NCI-H526 (cell line): ENCODE measurements at regions not wholly inside any gene's neighbourhood (a gene's known extent, or its start where the extent isn't known, plus 50 kb on each side); places are given as distances from the start of the nearest gene placed in this dataset.
A peak's percentile ranks its signal among the peaks of the same experiment; 100 is the strongest.
"Not testable (repeated sequence)": the region's sequence is repeated elsewhere in the genome, so short reads cannot be mapped to it uniquely, and the experiment has no call there.

Experiments used
- DNase-seq, 2 experiments: peaks; one replicate each; lab custom pipeline; 2025; lab: John Stamatoyannopoulos, UW

GRCh38 chr16:80121522-80121909 lies 419.3 kb upstream of the DYNLRB2 start:
- no peak for DNase-seq

DNA sequence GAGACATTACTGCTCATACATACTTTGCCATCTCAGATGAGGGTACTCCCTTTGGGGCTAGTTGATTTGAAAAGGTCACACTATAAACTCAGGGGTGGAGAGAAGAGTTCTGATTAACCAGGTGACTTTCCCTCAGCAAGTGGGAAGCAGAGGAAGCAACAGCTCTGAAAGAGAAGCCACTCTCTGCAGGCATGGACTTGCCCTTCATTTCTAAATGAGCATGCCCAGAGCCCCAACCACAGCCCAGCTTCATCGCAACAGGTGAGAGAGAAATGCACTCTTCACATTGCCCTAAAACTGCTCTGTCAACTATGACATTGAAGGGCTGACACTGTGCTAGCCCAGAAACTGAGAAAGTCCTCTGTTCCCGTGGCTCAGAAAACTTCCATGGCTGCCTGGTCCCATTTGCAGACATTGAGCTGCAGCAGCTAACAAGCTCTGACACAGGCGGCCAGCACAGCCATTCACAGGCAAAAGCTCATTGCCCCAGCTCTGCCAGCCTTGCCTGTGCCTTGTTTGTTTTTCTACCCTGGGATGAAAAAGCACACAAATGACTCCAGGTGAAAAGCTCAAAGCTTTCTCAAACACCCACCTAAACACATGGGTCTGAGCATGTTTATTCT lies 419.8 kb upstream of the DYNLRB2 start:
- peak; percentile 2 to 21 for DNase-seq

DNA sequence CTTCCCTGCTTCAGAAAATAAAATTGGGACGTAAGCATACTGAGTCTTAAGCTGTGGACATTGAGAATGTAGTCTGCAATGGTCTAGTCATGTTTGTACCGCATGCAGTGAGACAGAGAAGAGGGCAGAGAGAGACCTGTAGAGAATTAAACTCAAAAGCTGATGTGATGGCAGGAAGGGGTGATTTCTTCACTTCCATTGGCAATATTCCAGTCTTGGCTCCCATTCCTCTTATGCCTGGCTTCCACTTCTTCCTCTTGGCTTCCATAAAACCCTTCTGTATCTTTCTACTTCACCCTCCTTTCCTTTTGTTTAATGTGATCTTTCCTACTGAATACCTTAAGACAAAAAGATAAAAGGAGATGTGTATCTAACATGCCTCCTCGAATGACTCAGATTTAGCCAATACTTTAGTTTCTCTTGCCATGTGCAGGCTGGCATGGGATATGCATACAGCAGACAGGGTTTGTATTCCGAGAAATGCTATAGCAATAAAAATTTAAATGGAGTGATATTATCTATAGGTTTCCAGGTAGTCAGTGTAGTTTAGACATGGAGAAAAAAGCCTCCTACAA lies 423.1 kb upstream of the DYNLRB2 start:
- no peak for DNase-seq

DNA sequence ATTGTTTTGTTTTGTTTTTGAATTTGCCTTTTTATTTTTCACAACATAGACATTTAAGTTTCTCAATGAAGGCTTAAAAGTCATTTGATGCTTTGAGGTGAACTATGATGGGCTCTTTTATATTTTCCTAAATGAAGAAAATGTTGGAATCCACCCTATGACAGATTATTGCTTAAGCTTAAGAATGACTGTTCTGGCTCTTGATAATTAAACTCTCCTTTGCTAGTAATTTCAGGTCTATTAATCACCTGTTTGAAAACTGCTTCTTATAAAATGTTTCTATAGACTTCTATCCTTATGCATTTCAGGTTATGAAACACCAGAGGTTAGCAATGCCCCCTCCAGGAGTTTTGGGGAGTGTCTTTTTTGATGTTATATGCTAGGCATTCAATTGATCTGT lies 424.1 kb upstream of the DYNLRB2 start:
- no peak for DNase-seq

DNA sequence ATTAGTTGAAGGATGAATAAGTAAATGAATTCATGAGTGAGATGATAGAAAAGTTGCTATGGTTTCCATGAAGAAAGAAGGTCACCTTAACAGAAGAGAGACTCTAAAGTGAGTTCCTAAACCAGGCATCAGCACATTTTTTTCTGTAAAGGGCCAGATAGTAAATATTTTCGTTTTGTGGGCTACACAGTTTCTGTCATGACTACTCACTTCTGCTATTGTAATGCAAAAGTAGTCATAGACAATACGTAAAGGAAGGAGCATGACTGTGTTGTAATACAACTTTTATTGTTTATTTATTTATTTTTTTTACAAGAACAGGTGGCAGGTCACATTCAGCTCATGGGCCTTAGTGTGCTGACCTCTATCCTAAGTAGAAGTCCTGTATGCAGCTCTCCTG lies 426.1 kb upstream of the DYNLRB2 start:
- no peak for DNase-seq

GRCh38 chr16:80113873-80114574 lies 426.8 kb upstream of the DYNLRB2 start:
- no peak for DNase-seq

DNA sequence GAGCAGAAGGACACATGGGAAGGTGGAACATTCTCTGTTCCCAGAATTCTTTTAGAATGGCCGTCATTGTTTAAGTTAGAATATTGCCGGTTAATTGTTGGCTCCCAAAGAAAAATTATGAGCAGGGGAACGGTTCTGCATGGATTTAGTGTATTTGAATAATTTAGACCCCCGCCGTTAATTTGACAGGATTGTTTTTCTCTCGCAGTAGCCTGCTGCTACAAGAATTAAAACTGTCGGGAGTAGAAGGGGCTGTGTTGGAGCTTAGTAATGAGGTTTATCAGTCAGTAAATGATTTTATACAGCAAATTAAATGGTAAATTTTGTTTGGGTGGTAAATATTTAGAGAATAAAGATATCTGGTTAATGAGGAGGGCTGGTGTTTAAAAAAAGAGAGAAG lies 431.2 kb upstream of the DYNLRB2 start:
- no peak for DNase-seq

GRCh38 chr16:80107900-80108299 lies 432.9 kb upstream of the DYNLRB2 start:
- DNase-seq, result no peak

DNA sequence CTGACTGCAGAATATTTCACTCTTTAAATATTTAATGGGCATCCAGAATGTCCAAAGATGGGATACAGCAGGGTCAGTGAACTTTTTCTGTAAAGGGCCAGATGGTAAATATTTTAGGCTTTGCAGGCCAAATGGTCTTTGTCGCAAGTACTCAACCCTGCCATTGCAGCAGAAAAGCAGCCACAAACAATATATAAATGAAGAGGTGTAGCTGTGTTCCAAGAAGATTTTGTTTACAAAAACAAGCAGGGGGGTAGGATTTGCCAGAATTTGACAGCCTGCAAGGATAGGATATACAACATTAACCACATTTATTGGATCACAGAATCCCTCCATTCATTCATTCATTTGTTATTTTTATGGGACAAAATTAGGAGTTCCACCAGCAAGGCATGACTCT lies 435.0 kb upstream of the DYNLRB2 start:
- no peak for DNase-seq

DNA sequence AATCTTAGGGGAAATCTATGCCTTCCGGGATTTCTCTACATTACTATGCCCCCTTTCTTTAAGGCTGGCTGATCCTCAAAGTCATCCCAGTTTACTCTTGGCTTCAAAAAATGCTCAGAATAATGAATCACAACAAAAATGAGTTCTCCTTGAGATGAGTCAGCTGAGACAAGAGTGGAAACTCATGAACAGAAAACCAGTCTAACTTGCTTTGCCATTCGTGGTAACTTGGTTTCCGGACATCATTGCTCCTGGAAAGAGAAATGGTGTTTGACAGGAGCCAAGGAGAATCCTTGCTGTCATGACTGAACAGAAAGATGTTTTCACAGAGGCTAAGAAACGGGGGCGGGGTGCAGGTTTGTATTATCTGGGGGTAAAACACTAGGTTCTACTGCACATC lies 435.6 kb upstream of the DYNLRB2 start:
- no peak for DNase-seq

- no peak for DNase-seq
Observed at GRCh38 chr16:80104401-80104800, 436.4 kb upstream of the DYNLRB2 start.

- DNase-seq, result no peak
Observed at GRCh38 chr16:80103463-80103862, 437.3 kb upstream of the DYNLRB2 start.

GRCh38 chr16:80100846-80101451 lies 439.8 kb upstream of the DYNLRB2 start:
- DNase-seq, result no peak

- no peak for DNase-seq
Observed at GRCh38 chr16:80100186-80100585, 440.6 kb upstream of the DYNLRB2 start.

- DNase-seq, result no peak
Observed at GRCh38 chr16:80097098-80097497, 443.7 kb upstream of the DYNLRB2 start.

GRCh38 chr16:80092681-80093080 lies 448.1 kb upstream of the DYNLRB2 start:
- no peak for DNase-seq

DNA sequence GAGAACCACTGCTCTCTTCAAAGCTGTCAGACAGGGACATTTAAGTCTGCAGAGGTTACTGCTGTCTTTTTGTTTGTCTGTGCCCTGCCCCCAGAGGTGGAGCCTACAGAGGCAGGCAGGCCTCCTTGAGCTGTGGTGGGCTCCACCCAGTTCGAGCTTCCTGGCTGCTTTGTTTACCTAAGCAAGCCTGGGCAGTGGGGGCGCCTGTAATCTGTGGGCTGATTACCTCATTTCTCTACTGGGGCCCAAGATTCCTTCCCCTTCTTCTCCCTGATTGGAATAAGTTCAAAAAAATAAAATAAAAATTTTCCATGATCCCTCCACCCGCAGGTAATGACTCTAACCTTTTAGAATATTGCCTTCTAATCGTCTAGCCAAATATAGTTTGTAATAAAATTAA lies 449.3 kb upstream of the DYNLRB2 start:
- not testable (repeated sequence) for DNase-seq

DNA sequence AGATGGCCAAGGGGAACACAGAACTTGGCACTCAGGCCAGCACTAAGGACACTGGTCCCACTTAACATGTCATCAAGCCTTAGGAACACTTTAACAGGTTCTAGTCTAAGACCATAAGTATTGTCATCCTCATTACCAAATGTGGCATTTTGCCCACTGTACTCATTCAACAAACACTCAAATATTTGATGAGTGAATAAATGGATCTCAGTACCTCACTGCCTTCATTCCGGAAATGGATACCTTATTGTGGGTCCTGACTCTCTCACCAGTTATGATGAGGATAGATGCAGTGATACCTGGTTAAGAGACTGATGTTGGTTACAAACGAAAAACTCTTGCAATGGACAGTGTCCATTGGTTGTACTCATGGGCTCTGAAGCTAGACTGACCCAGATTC lies 455.2 kb upstream of the DYNLRB2 start:
- no peak for DNase-seq

- peak in 1 of 2 experiments; percentile 19 for DNase-seq
Observed at GRCh38 chr16:80084614-80085013, 456.2 kb upstream of the DYNLRB2 start.

- DNase-seq, result no peak
Observed at GRCh38 chr16:80084163-80084562, 456.6 kb upstream of the DYNLRB2 start.

DNA sequence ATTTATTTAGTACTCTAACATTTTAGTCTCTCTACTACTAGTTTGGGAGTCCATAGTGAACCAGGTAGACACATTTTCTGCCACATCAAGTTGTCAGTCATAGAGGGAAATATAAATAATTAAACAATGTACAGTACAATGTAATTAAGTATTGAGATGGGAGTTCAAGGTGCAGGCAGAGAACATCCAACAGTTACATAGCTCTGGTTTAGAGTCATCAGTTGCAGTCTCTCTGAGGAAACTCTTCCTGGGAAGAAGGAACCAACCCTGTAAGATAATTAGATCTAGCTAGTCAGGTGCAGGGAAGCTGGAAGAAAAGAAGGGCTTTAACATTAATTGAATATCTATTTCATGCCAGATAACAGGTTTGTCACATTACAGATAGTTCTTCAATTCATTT lies 457.9 kb upstream of the DYNLRB2 start:
- no peak for DNase-seq

- DNase-seq, result no peak
Observed at GRCh38 chr16:80081846-80082245, 458.9 kb upstream of the DYNLRB2 start.

GRCh38 chr16:80080287-80080851 lies 460.4 kb upstream of the DYNLRB2 start:
- DNase-seq, result no peak
